ACHN (cell line): ENCODE measurements at regions not wholly inside any gene's neighbourhood (a gene's known extent, or its start where the extent isn't known, plus 50 kb on each side); places are given as distances from the start of the nearest gene placed in this dataset.

Experiments used
- DNase-seq: peaks from one replicate; pipeline ENCODE4 v3.0.0-alpha.2; 2015
- in situ Hi-C: cut with HindIII; loops from 2 replicates; pipeline ENCODE4 v1.10.0; 2017; ENCODE audit warnings: low sequenced_read_pairs, low pct_ligation_motif_present, low pct_unique_long_range_greater_than_20kb

DNA sequence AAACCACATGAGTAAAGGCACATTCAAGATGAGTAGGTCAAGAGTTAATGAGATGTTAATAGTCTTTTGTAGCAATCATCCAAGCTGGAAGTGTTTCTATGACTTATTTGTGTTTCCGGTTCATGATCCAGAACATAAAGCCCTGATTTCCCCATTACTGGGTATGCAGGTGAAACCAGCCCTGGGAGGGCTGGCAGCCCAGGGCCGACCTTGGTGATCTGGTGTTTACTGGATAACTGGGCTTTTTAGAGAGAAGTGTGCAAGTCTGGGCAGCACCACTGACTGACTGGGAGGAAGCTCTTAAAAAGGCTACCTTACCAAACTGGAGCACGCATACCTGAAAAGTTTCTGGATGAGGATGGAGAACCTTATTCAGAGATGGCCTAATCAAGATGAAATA lies 431.6 kb upstream of the VRK2 start:
- in situ Hi-C loops, result no loop called here
- DNase-seq, result no peak

DNA sequence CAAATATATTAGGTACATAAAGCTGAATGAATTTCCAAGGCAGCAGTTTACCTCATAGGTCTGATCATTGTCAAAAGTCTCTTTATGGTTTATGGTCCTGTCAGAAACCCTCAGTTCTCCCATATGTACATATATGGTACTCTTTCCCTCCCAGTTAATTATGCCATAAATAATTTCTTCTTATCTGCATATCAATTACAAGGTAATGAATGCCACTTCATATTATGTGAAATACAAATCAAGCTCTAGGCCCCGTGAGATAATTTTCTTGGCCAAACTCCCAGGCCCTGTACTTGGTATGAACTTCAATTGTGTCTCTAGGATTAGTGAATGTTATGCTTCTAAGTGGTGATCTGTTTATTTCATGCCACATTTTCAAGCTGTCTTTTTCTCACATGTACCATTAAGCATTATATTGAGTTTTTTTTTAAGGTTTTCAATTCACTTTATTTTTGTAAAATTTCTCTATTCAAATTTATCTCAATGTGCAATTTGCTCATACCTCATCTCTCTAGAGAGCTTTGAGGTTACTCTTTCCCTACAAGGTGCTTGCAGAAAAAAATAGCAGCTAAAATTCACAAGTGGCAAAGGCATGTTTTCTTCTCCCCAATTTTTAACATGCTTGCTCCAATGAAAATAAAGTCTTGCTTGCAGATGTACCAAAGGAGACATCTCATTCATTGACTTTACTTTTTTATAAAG lies 430.6 kb upstream of the VRK2 start:
- in situ Hi-C loops, result no loop called here
- no peak for DNase-seq

DNA sequence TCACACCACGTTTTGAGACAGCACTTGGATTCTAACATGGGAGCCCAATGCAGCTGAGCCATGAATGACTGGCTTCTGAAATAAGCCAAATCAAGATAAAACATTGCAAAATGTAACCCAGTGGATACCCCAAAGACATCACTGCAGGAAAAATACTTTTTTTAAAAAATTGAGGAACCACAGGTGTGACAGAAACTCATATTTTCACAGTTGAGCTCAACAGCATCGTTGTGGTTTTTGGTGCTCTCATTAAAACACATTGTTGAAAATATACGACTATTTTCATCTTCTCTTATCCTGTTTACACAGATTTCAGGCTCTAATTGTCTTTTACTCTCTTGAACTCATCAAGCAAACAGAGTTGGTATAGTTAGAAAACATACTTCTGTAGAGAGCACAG lies 429.3 kb upstream of the VRK2 start:
- no peak for DNase-seq
- in situ Hi-C loops, result no loop called here

DNA sequence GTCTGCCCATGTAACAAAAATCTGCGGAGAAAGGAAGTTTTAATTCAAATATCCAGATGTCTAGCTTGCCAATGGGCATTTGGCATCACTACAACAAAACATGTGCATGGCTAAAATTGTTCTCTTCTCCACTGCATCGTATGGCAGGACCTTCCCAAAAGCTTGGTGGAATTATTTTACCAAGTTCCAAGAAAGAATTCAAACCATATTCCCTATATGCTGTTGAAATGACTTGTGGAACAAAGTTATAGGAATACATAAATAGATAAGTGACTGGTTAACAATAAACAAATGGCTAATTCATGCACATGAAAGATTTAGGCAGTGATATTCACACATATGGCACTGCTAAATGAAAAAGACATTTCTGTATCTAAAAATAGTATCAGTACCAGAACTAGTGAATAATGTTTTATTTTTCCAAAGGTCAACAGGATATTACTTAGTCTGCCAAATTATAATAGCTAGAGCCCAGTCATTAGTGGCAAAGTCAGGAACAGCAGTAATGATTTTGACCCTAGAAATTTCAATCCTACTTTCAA lies 425.4 kb upstream of the VRK2 start:
- in situ Hi-C loops, result no loop called here
- DNase-seq, result no peak

DNA sequence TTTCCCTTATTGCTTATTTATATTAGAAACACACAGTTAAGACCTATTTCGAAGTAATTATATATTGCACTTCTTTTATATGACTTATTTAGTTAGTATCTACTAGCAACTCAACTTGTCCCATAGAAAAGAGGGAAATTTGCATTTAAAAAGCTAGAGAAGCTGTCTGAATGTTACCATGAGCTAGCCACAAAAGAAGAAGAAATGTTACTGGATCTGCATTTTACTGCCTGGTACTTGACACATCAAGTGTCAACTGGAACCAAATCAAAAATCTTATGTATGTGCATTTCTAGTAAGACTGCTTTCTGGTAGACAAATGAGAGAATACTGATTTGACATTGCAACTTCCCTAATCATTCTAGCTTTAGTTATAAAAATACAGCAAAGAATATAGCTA lies 424.6 kb upstream of the VRK2 start:
- in situ Hi-C loops, result no loop called here
- DNase-seq, result no peak

DNA sequence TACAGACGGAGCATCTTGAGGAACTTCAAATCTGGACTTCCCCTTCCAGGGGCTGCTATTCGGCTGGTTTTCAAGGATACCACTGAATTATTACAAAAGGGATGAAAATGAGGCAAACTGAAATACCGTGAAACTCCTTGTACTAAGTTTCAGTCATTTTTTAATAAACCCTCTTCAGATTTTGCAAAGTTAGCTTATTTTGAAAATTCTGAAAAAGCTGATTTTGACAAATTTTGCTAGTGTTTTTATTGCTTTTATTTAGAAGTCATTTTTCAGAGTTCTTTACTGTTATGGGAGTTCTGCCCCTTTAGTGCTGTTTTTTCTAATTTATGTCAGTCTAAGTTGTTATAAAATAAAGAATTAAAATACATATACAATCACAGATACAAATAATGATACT lies 390.4 kb upstream of the VRK2 start:
- no peak for DNase-seq
- in situ Hi-C loops, result no loop called here

DNA sequence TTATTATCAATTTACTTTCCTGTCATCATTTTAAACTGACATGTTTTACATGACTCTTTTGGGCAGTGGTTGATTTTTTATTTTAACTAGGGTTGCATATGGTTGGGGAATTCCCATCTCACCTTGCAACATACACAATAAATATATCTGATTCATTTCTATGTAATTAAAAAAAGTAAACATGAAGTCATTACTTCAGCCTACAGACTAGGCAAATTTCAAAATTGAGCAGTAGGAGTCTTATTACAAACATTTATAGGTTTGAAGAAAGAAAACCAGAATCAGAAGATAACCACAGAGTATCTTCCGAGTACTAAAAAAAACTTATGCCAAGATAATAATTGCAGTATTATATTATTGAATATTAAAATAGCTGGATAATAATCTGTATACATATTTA lies 377.0 kb upstream of the VRK2 start:
- DNase-seq, result no peak
- in situ Hi-C loops, result no loop called here

DNA sequence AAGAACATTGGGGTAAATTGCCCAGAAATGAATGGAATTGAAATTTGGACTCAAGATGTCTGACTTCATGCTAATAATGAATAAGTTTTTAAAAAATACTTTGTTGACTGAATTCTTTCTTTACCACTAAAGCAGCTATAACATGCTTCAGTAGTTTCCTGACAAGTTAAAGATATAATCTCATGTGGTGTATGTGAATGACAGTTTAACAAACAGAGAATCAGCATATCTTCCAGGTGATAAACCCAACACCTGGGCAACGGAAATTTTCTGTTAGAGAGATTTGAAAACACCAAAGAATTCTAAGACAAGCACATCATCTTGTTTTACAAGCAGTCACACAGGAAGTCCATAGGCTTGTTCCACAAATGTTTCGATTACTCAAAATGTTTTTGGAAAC lies 372.6 kb upstream of the VRK2 start:
- in situ Hi-C loops, result no loop called here
- DNase-seq, result no peak

DNA sequence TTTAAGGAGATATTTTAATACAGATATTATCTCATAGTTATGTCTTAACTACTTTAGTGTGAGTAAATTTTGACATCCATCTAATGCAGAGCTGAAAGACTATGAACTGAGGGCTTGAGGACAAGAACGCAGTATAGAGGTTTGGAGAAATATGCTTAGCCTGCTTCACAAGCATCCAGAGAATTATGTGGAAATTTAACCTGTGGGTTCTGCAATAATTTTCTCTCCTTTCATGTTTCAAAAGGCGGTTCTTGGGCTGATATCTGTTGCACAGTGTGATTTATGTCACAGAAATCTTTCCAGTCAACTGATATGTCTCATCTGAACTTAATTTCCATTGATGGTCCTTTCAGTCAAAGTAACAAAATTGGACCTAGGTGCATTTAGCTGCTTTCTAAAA lies 371.9 kb upstream of the VRK2 start:
- in situ Hi-C loops, result no loop called here
- DNase-seq, result no peak

DNA sequence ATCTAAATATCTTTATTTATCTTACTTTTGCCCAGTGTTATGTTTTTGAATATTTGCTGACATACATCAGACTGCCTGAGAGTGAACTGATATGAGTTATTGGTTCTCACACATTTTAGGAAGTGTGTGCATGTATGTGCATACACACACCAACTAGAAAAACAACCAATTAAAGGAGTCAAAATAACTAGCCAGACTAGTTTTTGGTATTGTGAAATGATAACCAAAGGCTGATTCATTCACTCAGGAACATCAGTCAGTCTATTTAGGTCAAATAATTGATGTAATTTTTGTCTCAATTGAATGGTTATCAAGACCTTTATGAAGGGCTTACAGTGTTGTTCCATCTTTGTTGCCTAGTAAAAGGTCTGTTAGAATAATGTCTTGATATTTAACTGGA lies 369.3 kb upstream of the VRK2 start:
- in situ Hi-C loops, result no loop called here
- no peak for DNase-seq

DNA sequence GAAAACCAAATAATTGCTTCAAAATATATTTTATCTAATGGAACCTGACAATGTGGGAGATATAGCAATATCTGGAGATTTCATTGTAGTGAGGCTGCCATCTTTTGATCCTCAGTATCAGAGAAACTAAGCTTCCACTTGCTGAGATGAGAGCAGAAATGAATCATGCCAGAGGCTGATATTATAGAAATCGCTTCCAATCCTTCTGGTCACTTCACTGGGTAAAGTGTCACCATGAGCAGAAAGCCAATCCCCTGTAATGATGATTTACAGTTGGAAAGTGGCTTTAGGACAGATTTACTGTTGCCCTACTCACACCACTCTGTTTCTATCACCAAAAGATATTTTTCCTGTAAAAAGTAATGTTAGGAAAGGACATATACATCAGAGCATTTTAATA lies 365.0 kb upstream of the VRK2 start:
- in situ Hi-C loops, result no loop called here

DNA sequence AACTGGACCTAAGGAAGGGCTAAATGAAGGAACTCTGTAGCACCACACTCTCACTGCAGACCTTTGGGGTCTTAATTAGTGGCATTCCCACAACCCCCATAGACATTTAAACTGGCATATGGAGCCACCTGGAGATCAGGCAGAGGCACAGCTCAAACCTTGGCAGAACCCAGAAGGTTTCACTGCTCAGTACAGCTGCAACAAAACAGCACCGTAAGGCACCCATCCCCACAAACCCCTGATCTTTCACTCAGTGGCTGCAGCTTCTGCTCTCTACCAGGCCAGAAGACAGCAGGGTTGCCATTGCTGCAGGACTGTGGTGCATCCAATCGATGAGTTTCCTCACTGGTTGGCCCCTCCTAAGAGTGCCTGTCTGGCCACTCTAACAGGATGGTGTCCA lies 361.6 kb upstream of the VRK2 start:
- in situ Hi-C loops, result no loop called here

More for the DNA sequence above, 365.0 kb upstream of the VRK2 start:
- no peak for DNase-seq

DNA sequence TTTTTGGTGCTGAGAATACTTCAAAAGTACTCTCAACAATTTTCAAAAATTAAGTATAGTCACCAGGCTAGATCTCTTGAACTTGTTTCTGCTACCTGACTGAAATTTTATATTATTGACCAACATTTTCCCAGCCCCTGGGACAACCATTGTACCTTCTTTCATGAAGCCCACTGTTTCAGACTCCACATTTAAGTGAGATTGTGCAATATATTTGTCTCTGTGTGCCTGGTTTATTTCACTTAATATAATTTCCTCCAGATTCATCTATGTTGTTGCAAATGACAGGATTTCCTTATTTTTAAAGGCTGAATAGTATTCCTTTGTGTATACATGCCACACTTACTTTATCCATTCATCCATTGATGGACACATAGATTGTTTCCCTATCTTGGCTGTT lies 354.2 kb upstream of the VRK2 start:
- in situ Hi-C loops, result no loop called here
- no peak for DNase-seq

More for the DNA sequence above, 361.6 kb upstream of the VRK2 start:
- DNase-seq, result no peak

DNA sequence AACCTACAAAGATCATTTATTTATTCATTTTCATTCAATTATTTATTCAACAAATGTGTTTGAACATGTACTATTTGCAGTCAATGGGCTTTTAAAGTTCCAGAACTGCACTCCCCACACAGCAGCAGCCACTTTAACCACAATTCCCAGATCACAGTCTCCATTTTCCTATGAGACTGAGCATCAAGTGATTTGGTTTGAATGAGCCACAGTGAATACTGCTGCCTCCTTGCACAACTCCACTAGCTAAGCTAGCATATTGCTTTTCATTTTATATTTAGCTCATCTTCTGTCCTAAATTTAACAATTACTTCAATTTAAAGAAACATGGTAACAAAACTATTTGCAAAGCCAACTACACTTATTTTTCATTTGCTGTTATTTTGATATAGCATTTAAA lies 353.4 kb upstream of the VRK2 start:
- in situ Hi-C loops, result no loop called here
- DNase-seq, result no peak

DNA sequence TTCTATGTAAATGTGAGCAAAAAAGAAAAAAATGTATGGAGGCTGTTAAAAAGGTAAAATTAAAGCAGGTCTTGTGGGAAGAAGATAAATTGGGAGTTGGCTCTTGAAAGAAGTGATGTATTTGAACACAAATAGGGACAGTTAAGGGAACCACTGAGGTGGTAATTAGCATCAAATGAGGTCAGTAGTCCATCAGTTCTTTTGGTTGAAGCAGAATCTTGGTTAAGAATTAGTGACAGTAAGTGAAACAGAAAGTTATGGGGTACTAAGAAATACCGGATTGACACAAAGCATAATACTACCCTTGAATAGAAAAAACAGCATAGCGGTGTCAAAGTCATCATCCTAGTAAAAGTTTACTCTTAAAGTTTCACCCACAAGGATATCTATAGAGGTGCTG lies 352.6 kb upstream of the VRK2 start:
- in situ Hi-C loops, result no loop called here
- DNase-seq, result no peak

DNA sequence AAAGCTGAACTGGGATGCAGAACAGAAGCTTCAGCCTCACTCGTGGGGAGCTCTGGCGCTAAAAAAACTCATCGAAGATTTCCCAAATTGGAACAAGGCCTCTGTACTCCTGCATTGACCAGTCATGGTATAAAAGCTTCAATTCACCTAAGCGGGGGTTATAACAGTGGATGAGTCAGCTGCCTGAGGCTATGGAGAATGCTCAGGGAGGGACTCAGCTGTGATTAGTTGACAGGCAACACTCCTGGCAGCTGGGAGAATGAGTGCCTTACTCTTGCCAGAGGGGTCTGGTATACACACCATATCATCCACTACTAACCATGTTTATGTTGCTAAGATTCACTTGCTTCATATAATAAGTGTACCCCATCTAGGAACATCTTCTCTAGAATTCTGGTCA lies 350.6 kb upstream of the VRK2 start:
- DNase-seq, result peak; percentile 28
- in situ Hi-C loops, result no loop called here

DNA sequence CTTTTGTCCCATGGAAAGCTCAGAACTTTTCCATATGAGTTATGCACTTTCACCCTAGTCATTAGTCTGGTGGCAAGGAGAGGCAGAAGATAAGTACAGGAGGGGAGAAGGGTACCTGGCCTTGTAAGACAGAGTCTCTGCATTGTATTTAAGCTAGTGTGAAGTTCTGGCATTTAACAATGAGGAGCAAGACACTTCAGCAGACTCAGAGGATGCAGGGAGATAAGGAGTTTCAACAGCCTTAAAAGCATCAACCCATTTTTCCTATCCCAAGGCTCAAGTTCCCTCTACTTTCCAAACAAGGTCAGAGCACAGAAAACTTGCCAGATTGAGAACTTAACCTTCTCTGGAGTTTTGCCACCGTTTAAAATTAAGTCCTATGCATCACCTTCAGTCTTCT lies 348.2 kb upstream of the VRK2 start:
- in situ Hi-C loops, result no loop called here
- no peak for DNase-seq

DNA sequence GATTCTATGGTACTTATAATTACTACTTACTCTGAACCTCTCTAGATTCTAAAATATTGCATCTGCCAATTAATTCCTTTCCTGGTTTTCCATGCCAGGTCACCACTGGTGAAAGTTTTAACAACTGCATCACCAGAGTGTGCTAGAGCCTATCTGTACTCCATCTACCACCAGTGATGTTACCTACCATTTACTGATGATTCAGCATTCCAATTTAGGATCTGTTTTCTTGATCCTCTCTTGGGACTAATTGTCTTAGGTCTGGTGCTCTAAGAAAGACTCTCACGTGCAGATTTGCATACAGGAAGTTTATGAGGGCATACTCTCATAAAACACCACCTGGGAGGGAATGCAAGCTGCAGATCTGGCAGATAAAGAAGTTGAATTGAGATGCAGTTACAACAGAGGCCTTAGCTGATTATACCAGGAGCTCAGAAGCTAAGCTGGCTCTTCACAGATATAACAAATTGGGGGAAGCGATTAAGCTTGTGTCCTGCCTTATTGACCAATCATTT lies 347.6 kb upstream of the VRK2 start:
- no peak for DNase-seq
- in situ Hi-C loops, result no loop called here

DNA sequence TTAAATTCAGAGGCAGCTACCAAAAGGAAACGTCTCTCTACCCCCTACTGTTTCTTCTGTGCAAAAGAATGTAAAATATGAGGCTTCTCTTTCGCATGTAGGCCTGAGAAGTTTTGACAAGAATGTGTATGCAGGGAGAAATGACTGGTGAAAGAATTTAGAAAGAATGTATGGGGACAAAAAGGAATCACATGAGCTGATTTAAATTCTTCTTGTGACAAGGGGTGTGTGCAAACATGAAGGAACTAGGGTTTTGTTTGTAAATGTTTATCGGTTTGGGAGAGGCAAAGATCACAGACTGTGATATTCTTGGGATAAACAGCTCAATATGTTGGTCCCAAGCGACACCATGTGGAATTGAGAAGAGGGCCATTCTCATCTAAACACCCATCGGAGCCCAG lies 345.2 kb upstream of the VRK2 start:
- in situ Hi-C loops, result no loop called here
- peak; percentile 12 for DNase-seq

DNA sequence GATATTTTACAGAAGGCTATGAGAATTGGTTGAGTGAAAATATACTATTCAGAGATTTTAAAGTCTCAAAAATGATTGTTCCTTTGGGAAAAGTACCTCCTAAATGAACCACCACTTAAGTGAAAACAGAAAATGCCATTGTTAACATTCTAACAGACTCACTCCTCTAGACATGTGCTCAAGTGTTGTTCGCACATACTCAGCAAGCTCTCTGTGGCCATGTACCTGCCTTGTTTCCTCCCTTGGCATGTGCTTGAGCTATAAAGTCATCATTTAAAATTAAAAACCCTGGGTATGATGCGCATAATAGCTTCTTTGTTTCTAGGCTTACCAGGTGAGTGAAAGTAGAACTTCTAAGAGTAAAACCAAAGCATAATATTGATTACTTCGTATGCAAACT lies 343.2 kb upstream of the VRK2 start:
- DNase-seq, result no peak
- in situ Hi-C loops, result no loop called here
